ENCODE measurements at regions not wholly inside any gene's neighbourhood (a gene's known extent, or its start where the extent isn't known, plus 50 kb on each side); places are given as distances from the start of the nearest gene placed in this dataset.

GRCh38 chr2:125455110-125455509 lies 1200.8 kb upstream of the GYPC start:
- TF ChIP-seq EZH2 (IDR thresholded peaks at IDR 0.05; ENCODE audit: borderline replicate concordance, control insufficient read depth, low read depth, low read length) (no peak), PAX5 (IDR thresholded peaks at IDR 0.05; ENCODE audit: borderline replicate concordance, low read depth, low read length) (no peak), ZZZ3 (IDR thresholded peaks at IDR 0.05; ENCODE audit: control insufficient read depth, insufficient read length, low read depth) (no peak), EP300 (IDR thresholded peaks at IDR 0.05; ENCODE audit: borderline replicate concordance in 1 of 2, control insufficient read depth in 1 of 2, low read depth in 2 of 2, low read length in 2 of 2) (no peak), POLR2AphosphoS5 (IDR thresholded peaks at IDR 0.05; ENCODE audit: low read length) (no peak)
- TF ChIP-seq, protein P1, sequence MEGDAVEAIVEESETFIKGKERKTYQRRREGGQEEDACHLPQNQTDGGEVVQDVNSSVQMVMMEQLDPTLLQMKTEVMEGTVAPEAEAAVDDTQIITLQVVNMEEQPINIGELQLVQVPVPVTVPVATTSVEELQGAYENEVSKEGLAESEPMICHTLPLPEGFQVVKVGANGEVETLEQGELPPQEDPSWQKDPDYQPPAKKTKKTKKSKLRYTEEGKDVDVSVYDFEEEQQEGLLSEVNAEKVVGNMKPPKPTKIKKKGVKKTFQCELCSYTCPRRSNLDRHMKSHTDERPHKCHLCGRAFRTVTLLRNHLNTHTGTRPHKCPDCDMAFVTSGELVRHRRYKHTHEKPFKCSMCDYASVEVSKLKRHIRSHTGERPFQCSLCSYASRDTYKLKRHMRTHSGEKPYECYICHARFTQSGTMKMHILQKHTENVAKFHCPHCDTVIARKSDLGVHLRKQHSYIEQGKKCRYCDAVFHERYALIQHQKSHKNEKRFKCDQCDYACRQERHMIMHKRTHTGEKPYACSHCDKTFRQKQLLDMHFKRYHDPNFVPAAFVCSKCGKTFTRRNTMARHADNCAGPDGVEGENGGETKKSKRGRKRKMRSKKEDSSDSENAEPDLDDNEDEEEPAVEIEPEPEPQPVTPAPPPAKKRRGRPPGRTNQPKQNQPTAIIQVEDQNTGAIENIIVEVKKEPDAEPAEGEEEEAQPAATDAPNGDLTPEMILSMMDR (IDR thresholded peaks at IDR 0.05 in 2 of 3, conservative IDR thresholded peaks at IDR 0.05 in 1 of 3; ENCODE audit: control insufficient read depth in 2 of 3, extremely low read depth in 1 of 3, insufficient read depth in 1 of 3, low read depth in 3 of 3, low read length in 3 of 3), result no peak

All from GM12878 (cell line).